A673 (cell line): ENCODE measurements at regions not wholly inside any gene's neighbourhood (a gene's known extent, or its start where the extent isn't known, plus 50 kb on each side); places are given as distances from the start of the nearest gene placed in this dataset.

Experiments
- BruUV-seq: library from RNA; stranded (reverse); fragments of 400-500 nt; replicated peaks from 2 replicates; lab custom pipeline; 2021; lab: Mats Ljungman, UMichigan
- CTCF ChIA-PET: fragments of 300-600 bp; sonication (Branson Sonifier 250); formaldehyde crosslinking; loops from one replicate; lab custom pipeline; 2022; ENCODE audit warnings: antibody characterized with exemption; lab: Charles Lee
- POLR2A ChIA-PET: fragments of 300-600 bp; sonication (Branson Sonifier 250); formaldehyde crosslinking; loops from one replicate; lab custom pipeline; 2022; ENCODE audit warnings: antibody characterized with exemption; ENCODE audit not compliant: low non-redundant PET; lab: Charles Lee
- DNase-seq: peaks from one replicate; pipeline ENCODE4 v3.0.0-alpha.2; 2015; ENCODE audit warnings: low spot score
- H3K27ac ChIP-seq: fragments of 200-600 bp; sonication (generic); 2 replicates; pipeline ENCODE4 v1.5.1; 2016; ENCODE audit warnings: mixed run types, low read depth, mild to moderate bottlenecking, mixed read lengths, antibody characterized with exemption, low read length; ENCODE audit not compliant: poor library complexity, severe bottlenecking
- H3K27me3 ChIP-seq: fragments of 200-600 bp; sonication (generic); replicated peaks from 2 replicates; pipeline ENCODE4 v1.6.1; 2017; ENCODE audit warnings: mixed run types, low read depth, mild to moderate bottlenecking, mixed read lengths, antibody characterized with exemption, low read length; ENCODE audit not compliant: insufficient read depth, poor library complexity
- H3K36me3 ChIP-seq: fragments of 200-600 bp; sonication (generic); 2 replicates; pipeline ENCODE4 v1.6.1; 2016; ENCODE audit warnings: mixed run types, mild to moderate bottlenecking, mixed read lengths, antibody characterized with exemption, low read length; ENCODE audit not compliant: insufficient read depth, poor library complexity, severe bottlenecking
- H3K4me1 ChIP-seq: fragments of 200-600 bp; sonication (generic); 2 replicates; pipeline ENCODE4 v1.6.1; 2017; ENCODE audit warnings: mixed run types, mild to moderate bottlenecking, mixed read lengths, antibody characterized with exemption, low read length; ENCODE audit not compliant: insufficient read depth, poor library complexity, severe bottlenecking
- H3K4me3 ChIP-seq: fragments of 200-600 bp; sonication (generic); 2 replicates; pipeline ENCODE4 v1.5.1; 2016; ENCODE audit warnings: low read depth, mixed run types, mild to moderate bottlenecking, mixed read lengths, low read length; ENCODE audit not compliant: poor library complexity, severe bottlenecking
- H3K9me3 ChIP-seq: fragments of 200-600 bp; sonication (generic); 2 replicates; pipeline ENCODE4 v1.6.1; 2016; ENCODE audit warnings: mixed run types, low read depth, mild to moderate bottlenecking, mixed read lengths, antibody characterized with exemption, low read length; ENCODE audit not compliant: poor library complexity, severe bottlenecking
- CTCF ChIP-seq: fragments of 300-800, 200-600 bp; sonication (generic); conservative IDR thresholded peaks from 2 replicates; pipeline ENCODE4 v1.5.1; 2017; ENCODE audit warnings: low read depth, mild to moderate bottlenecking, antibody characterized with exemption, low read length, moderate library complexity, mixed read lengths
- EZH2 ChIP-seq: fragments of 200-600 bp; sonication (generic); IDR thresholded peaks from 2 replicates; pipeline ENCODE4 v1.6.1; 2017; ENCODE audit warnings: borderline replicate concordance, low read depth, mild to moderate bottlenecking, mixed read lengths, antibody characterized with exemption, low read length; ENCODE audit not compliant: poor library complexity, severe bottlenecking
- intact Hi-C: fragments of 100-400 bp; cut with micrococcal nuclease; formaldehyde crosslinking; loops from one replicate; pipeline ENCODE4 v1.10.0; 2022; ENCODE audit not compliant: unreplicated experiment

- POLR2A ChIA-PET = no interaction called here
- no peaks in the 10 kb centered on the region for H3K4me1 ChIP-seq
These were observed 121.9 kb upstream of the PLET1 start for GRCh38 chr11:112382561-112382960.

GRCh38 chr11:112388496-112388895 is 127.8 kb upstream of the PLET1 start:
- Histone ChIP-seq H3K4me3 (no peak overlapping the region), H3K4me1 (peaks cover 10% of the 10 kb centered on the region), H3K9me3 (no peaks in the 10 kb centered on the region), H3K36me3 (no peaks in the 10 kb centered on the region), H3K27ac (no peak overlapping the region), H3K27me3 (no peaks in the 10 kb centered on the region)
- TF ChIP-seq CTCF (no peak), EZH2 (no peak)
- BruUV-seq = no TSS peak
- DNase-seq = no peak
- CTCF ChIA-PET = no interaction called here
- POLR2A ChIA-PET = no interaction called here
- intact Hi-C loops = no loop called here

More at GRCh38 chr11:112382561-112382960, 121.9 kb upstream of the PLET1 start:
- TF ChIP-seq CTCF (no peak), EZH2 (no peak)
- CTCF ChIA-PET = no interaction called here
- Histone ChIP-seq H3K9me3 (no peaks in the 10 kb centered on the region), H3K27me3 (no peaks in the 10 kb centered on the region), H3K4me3 (no peak overlapping the region), H3K27ac (no peak overlapping the region), H3K36me3 (no peaks in the 10 kb centered on the region)
- intact Hi-C loops = no loop called here
- no TSS peak for BruUV-seq
- no peak for DNase-seq

- intact Hi-C loops = no loop called here
- H3K4me3 ChIP-seq = no peak overlapping the region
- CTCF ChIA-PET = no interaction called here
- POLR2A ChIA-PET = no interaction called here
- no peak for DNase-seq
- TF ChIP-seq CTCF = no peak
- TF ChIP-seq EZH2 = no peak
- no peaks in the 10 kb centered on the region for H3K27me3 ChIP-seq
- H3K36me3 ChIP-seq = no peaks in the 10 kb centered on the region
- H3K27ac ChIP-seq = no peak overlapping the region
- no TSS peak for BruUV-seq
- H3K4me1 ChIP-seq = peaks cover 14% of the 10 kb centered on the region
- H3K9me3 ChIP-seq = no peaks in the 10 kb centered on the region
These were observed 130.4 kb upstream of the PLET1 start for GRCh38 chr11:112391086-112391485.
